HEK293 (cell line): ENCODE measurements at regions not wholly inside any gene's neighbourhood (a gene's known extent, or its start where the extent isn't known, plus 50 kb on each side); places are given as distances from the start of the nearest gene placed in this dataset.

ENCODE experiments used
- CTCF ChIA-PET: fragments of 350-600 bp; formaldehyde crosslinking; extraction: SDS; loops from one replicate; lab custom pipeline; 2021; ENCODE audit warnings: antibody characterized with exemption; lab: Yijun Ruan, JAX
- POLR2A ChIA-PET: fragments of 300-600 bp; formaldehyde crosslinking; extraction: SDS; loops from one replicate; lab custom pipeline; 2020; ENCODE audit warnings: antibody characterized with exemption, inconsistent platforms; lab: Yijun Ruan, JAX
- H3K27ac ChIP-seq: fragments of 200-500 bp; sonication (Bioruptor generic); 2 replicates; pipeline ENCODE4 v1.5.1; 2014; ENCODE audit warnings: low read depth, low read length, control low read depth, inconsistent platforms; ENCODE audit errors: extremely low read depth
- H3K36me3 ChIP-seq, 2 experiments: fragments of 200-500 bp in 1 of 2; sonication (Bioruptor generic) in 1 of 2; 1 replicate in 1 of 2; 2 replicates in 1 of 2; pipeline ENCODE4 v1.5.1; 2014 to 2017; ENCODE audit warnings: inconsistent platforms in 2 of 2, low read length in 2 of 2; ENCODE audit not compliant: control insufficient read depth in 2 of 2, insufficient read depth in 1 of 2
- H3K4me1 ChIP-seq: fragments of 200-500 bp; sonication (Bioruptor generic); 2 replicates; pipeline ENCODE4 v1.5.1; 2014; ENCODE audit warnings: mild to moderate bottlenecking, low read length, inconsistent platforms; ENCODE audit not compliant: control insufficient read depth, insufficient read depth
- H3K4me3 ChIP-seq: 2 replicates; pipeline ENCODE4 v1.5.1; 2011; ENCODE audit warnings: low read depth, mild to moderate bottlenecking, control low read depth, low read length, moderate library complexity
- H3K9me3 ChIP-seq: fragments of 200-500 bp; sonication (Bioruptor generic); 2 replicates; pipeline ENCODE4 v1.5.1; 2014; ENCODE audit warnings: low read depth, low read length, inconsistent platforms; ENCODE audit not compliant: control insufficient read depth, insufficient read depth
- HOXC10 ChIP-seq: sonication (generic); formaldehyde crosslinking; IDR thresholded peaks from 2 replicates; pipeline ENCODE4 v1.8.1; 2023; ENCODE audit warnings: mild to moderate bottlenecking, missing genetic modification reagents
- KLF7 ChIP-seq: fragments of 450-650 bp; formaldehyde crosslinking; IDR thresholded peaks from 2 replicates; pipeline ENCODE4 v1.5.1; 2016; ENCODE audit warnings: missing biosample characterization, missing genetic modification characterization, borderline replicate concordance
- RBAK ChIP-seq: fragments of 450-650 bp; formaldehyde crosslinking; IDR thresholded peaks from 2 replicates; pipeline ENCODE4 v1.5.1; 2016; ENCODE audit warnings: missing biosample characterization, missing genetic modification characterization
- SP7 ChIP-seq: fragments of 450-650 bp; formaldehyde crosslinking; IDR thresholded peaks from 2 replicates; pipeline ENCODE4 v1.5.1; 2016; ENCODE audit warnings: missing biosample characterization, missing genetic modification characterization
- TSHZ1 ChIP-seq: fragments of 450-650 bp; formaldehyde crosslinking; IDR thresholded peaks from 2 replicates; pipeline ENCODE4 v1.5.1; 2016; ENCODE audit warnings: missing biosample characterization, missing genetic modification characterization, borderline replicate concordance
- ZBTB48 ChIP-seq: fragments of 450-650 bp; formaldehyde crosslinking; IDR thresholded peaks from 2 replicates; pipeline ENCODE4 v1.5.1; 2016; ENCODE audit warnings: missing biosample characterization, missing genetic modification characterization
- ZNF132 ChIP-seq: fragments of 450-650 bp; formaldehyde crosslinking; IDR thresholded peaks from 2 replicates; pipeline ENCODE4 v1.5.1; 2017; ENCODE audit warnings: missing biosample characterization, missing genetic modification characterization, borderline replicate concordance
- ZNF169 ChIP-seq: fragments of 450-650 bp; formaldehyde crosslinking; IDR thresholded peaks from 2 replicates; pipeline ENCODE4 v1.5.1; 2016; ENCODE audit warnings: missing biosample characterization, missing genetic modification characterization
- ZNF223 ChIP-seq: fragments of 450-650 bp; formaldehyde crosslinking; IDR thresholded peaks from 2 replicates; pipeline ENCODE4 v1.5.1; 2016; ENCODE audit warnings: missing biosample characterization, missing genetic modification characterization
- ZNF280C ChIP-seq: fragments of 450-650 bp; formaldehyde crosslinking; IDR thresholded peaks from 2 replicates; pipeline ENCODE4 v1.5.1; 2016; ENCODE audit warnings: missing biosample characterization, missing genetic modification characterization
- ZNF302 ChIP-seq: fragments of 450-650 bp; formaldehyde crosslinking; IDR thresholded peaks from 2 replicates; pipeline ENCODE4 v1.5.1; 2016; ENCODE audit warnings: missing biosample characterization, missing genetic modification characterization, low read depth
- ZNF391 ChIP-seq: fragments of 450-650 bp; formaldehyde crosslinking; IDR thresholded peaks from 2 replicates; pipeline ENCODE4 v1.5.1; 2016; ENCODE audit warnings: low read depth, missing biosample characterization, missing genetic modification characterization, borderline replicate concordance
- ZNF473 ChIP-seq: fragments of 450-650 bp; formaldehyde crosslinking; IDR thresholded peaks from 2 replicates; pipeline ENCODE4 v1.5.1; 2017; ENCODE audit warnings: missing biosample characterization, missing genetic modification characterization
- ZNF670 ChIP-seq: fragments of 450-650 bp; formaldehyde crosslinking; IDR thresholded peaks from 2 replicates; pipeline ENCODE4 v1.5.1; 2016; ENCODE audit warnings: missing biosample characterization, missing genetic modification characterization, low read depth
- ZNF707 ChIP-seq: fragments of 450-650 bp; formaldehyde crosslinking; IDR thresholded peaks from 2 replicates; pipeline ENCODE4 v1.5.1; 2016; ENCODE audit warnings: missing biosample characterization, missing genetic modification characterization
- ZNF791 ChIP-seq: fragments of 450-650 bp; formaldehyde crosslinking; IDR thresholded peaks from 2 replicates; pipeline ENCODE4 v1.5.1; 2016; ENCODE audit warnings: missing biosample characterization, missing genetic modification characterization
- TF ChIP-seq, protein P1 (sequence below): fragments of 450-650 bp; formaldehyde crosslinking; IDR thresholded peaks from 2 replicates; pipeline ENCODE4 v1.5.1; 2016; ENCODE audit warnings: missing biosample characterization, missing genetic modification characterization
- TF ChIP-seq, protein P2 (sequence below): fragments of 450-650 bp; formaldehyde crosslinking; IDR thresholded peaks from 2 replicates; pipeline ENCODE4 v1.5.1; 2017; ENCODE audit warnings: missing biosample characterization, missing genetic modification characterization
- TF ChIP-seq, protein P3 (sequence below): fragments of 450-650 bp; formaldehyde crosslinking; IDR thresholded peaks from 2 replicates; pipeline ENCODE4 v1.5.1; 2016; ENCODE audit warnings: missing biosample characterization, missing genetic modification characterization

GRCh38 chr20:48076247-48076646 lies 291.0 kb upstream of the SULF2 start:
- H3K4me3 ChIP-seq, result no peak overlapping the region
- no peaks in the 10 kb centered on the region for H3K36me3 ChIP-seq
- POLR2A ChIA-PET, result no interaction called here
- TF ChIP-seq KLF7 (tag by site-specific recombination), result no peak
- TF ChIP-seq SP7 (tag by site-specific recombination), result no peak
- TF ChIP-seq HOXC10 (CRISPR knock-in tag), result no peak
- TF ChIP-seq ZNF302 (tag by site-specific recombination), result no peak
- TF ChIP-seq ZNF473 (tag by site-specific recombination), result no peak
- TF ChIP-seq RBAK (tag by site-specific recombination), result no peak
- no peak for TF ChIP-seq ZBTB48 (tag by site-specific recombination)
- TF ChIP-seq, protein P1, sequence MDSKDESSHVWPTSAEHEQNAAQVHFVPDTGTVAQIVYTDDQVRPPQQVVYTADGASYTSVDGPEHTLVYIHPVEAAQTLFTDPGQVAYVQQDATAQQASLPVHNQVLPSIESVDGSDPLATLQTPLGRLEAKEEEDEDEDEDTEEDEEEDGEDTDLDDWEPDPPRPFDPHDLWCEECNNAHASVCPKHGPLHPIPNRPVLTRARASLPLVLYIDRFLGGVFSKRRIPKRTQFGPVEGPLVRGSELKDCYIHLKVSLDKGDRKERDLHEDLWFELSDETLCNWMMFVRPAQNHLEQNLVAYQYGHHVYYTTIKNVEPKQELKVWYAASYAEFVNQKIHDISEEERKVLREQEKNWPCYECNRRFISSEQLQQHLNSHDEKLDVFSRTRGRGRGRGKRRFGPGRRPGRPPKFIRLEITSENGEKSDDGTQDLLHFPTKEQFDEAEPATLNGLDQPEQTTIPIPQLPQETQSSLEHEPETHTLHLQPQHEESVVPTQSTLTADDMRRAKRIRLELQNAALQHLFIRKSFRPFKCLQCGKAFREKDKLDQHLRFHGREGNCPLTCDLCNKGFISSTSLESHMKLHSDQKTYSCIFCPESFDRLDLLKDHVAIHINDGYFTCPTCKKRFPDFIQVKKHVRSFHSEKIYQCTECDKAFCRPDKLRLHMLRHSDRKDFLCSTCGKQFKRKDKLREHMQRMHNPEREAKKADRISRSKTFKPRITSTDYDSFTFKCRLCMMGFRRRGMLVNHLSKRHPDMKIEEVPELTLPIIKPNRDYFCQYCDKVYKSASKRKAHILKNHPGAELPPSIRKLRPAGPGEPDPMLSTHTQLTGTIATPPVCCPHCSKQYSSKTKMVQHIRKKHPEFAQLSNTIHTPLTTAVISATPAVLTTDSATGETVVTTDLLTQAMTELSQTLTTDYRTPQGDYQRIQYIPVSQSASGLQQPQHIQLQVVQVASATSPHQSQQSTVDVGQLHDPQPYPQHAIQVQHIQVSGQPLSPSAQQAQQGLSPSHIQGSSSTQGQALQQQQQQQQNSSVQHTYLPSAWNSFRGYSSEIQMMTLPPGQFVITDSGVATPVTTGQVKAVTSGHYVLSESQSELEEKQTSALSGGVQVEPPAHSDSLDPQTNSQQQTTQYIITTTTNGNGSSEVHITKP (tag by site-specific recombination), result no peak
- no peak for TF ChIP-seq ZNF280C (tag by site-specific recombination)
- TF ChIP-seq TSHZ1 (tag by site-specific recombination), result no peak
- no peak for TF ChIP-seq ZNF223
- TF ChIP-seq, protein P2, sequence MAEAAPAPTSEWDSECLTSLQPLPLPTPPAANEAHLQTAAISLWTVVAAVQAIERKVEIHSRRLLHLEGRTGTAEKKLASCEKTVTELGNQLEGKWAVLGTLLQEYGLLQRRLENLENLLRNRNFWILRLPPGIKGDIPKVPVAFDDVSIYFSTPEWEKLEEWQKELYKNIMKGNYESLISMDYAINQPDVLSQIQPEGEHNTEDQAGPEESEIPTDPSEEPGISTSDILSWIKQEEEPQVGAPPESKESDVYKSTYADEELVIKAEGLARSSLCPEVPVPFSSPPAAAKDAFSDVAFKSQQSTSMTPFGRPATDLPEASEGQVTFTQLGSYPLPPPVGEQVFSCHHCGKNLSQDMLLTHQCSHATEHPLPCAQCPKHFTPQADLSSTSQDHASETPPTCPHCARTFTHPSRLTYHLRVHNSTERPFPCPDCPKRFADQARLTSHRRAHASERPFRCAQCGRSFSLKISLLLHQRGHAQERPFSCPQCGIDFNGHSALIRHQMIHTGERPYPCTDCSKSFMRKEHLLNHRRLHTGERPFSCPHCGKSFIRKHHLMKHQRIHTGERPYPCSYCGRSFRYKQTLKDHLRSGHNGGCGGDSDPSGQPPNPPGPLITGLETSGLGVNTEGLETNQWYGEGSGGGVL (tag by site-specific recombination), result no peak
- no peak for TF ChIP-seq ZNF670 (tag by site-specific recombination)
- no peak for TF ChIP-seq ZNF169 (tag by site-specific recombination)
- no peak for TF ChIP-seq ZNF391 (tag by site-specific recombination)
- no peak for TF ChIP-seq ZNF707 (tag by site-specific recombination)
- TF ChIP-seq, protein P3, sequence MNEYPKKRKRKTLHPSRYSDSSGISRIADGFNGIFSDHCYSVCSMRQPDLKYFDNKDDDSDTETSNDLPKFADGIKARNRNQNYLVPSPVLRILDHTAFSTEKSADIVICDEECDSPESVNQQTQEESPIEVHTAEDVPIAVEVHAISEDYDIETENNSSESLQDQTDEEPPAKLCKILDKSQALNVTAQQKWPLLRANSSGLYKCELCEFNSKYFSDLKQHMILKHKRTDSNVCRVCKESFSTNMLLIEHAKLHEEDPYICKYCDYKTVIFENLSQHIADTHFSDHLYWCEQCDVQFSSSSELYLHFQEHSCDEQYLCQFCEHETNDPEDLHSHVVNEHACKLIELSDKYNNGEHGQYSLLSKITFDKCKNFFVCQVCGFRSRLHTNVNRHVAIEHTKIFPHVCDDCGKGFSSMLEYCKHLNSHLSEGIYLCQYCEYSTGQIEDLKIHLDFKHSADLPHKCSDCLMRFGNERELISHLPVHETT, result no peak
- no peak for TF ChIP-seq ZNF132
- TF ChIP-seq ZNF791, result no peak
- TF ChIP-seq, all 188 proteins: peak for 0
- CTCF ChIA-PET, result no interaction called here
- Histone ChIP-seq H3K9me3 (no peaks in the 10 kb centered on the region), H3K4me1 (no peaks in the 10 kb centered on the region), H3K27ac (no peak overlapping the region)
